ENCODE measurements at regions not wholly inside any gene's neighbourhood (a gene's known extent, or its start where the extent isn't known, plus 50 kb on each side); places are given as distances from the start of the nearest gene placed in this dataset.

GRCh38 chr1:239617259-239617658 is 230.9 kb downstream of the CHRM3 start:
- intact Hi-C loops (cut with micrococcal nuclease; ENCODE audit: unreplicated experiment) = no loop called here
- Histone ChIP-seq H3K9me3 (ENCODE audit: low read depth, low read length, poor library complexity, severe bottlenecking) (no peaks in the 10 kb centered on the region), H3K4me3 (ENCODE audit: low read depth, low read length, poor library complexity, severe bottlenecking) (no peak overlapping the region), H3K36me3 (ENCODE audit: insufficient read depth, low read length, poor library complexity, severe bottlenecking) (no peaks in the 10 kb centered on the region), H3K4me1 (ENCODE audit: insufficient read depth, low read length, poor library complexity, severe bottlenecking) (no peaks in the 10 kb centered on the region), H3K27ac (ENCODE audit: low read depth, low read length, poor library complexity, severe bottlenecking) (no peak overlapping the region), H3K27me3 (replicated peaks; ENCODE audit: insufficient read depth, low read depth, low read length, poor library complexity) (no peaks in the 10 kb centered on the region)
- POLR2A ChIA-PET (ENCODE audit: low non-redundant PET) = no interaction called here
- DNase-seq (ENCODE audit: low spot score) = no peak
- BruUV-seq (replicated peaks) = no TSS peak
- TF ChIP-seq, protein P1, sequence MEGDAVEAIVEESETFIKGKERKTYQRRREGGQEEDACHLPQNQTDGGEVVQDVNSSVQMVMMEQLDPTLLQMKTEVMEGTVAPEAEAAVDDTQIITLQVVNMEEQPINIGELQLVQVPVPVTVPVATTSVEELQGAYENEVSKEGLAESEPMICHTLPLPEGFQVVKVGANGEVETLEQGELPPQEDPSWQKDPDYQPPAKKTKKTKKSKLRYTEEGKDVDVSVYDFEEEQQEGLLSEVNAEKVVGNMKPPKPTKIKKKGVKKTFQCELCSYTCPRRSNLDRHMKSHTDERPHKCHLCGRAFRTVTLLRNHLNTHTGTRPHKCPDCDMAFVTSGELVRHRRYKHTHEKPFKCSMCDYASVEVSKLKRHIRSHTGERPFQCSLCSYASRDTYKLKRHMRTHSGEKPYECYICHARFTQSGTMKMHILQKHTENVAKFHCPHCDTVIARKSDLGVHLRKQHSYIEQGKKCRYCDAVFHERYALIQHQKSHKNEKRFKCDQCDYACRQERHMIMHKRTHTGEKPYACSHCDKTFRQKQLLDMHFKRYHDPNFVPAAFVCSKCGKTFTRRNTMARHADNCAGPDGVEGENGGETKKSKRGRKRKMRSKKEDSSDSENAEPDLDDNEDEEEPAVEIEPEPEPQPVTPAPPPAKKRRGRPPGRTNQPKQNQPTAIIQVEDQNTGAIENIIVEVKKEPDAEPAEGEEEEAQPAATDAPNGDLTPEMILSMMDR (conservative IDR thresholded peaks at IDR 0.05; ENCODE audit: low read depth, low read length) = no peak
- no peak for TF ChIP-seq EZH2 (IDR thresholded peaks at IDR 0.05; ENCODE audit: borderline replicate concordance, low read depth, low read length, poor library complexity, severe bottlenecking)
- CTCF ChIA-PET = no interaction called here

DNA sequence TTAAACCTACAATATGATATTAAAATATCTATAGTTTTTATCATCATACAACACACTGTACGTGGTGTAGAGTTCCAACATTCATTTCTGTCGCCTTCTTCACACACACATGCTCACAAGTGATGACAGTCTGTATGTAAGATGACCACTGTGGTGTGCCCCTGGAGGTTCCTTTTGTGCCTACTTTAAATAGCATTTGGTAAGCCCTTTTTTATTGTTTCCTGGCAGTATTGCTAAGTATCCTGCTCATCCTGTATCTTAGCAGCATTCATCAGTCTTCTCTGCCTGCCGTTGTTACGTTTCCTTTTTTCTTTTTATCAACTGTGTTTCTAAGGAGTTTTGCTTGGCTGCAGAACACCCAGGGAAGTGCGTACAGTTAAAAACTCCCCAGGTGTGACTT is 231.4 kb downstream of the CHRM3 start:
- intact Hi-C loops (cut with micrococcal nuclease; ENCODE audit: unreplicated experiment) = no loop called here
- POLR2A ChIA-PET (ENCODE audit: low non-redundant PET) = no interaction called here
- no TSS peak for BruUV-seq (replicated peaks)
- CTCF ChIA-PET = no interaction called here
- H3K27ac ChIP-seq (ENCODE audit: low read depth, low read length, poor library complexity, severe bottlenecking) = no peak overlapping the region
- no peak overlapping the region for H3K4me3 ChIP-seq (ENCODE audit: low read depth, low read length, poor library complexity, severe bottlenecking)
- H3K27me3 ChIP-seq (replicated peaks; ENCODE audit: insufficient read depth, low read depth, low read length, poor library complexity) = no peaks in the 10 kb centered on the region
- no peaks in the 10 kb centered on the region for H3K9me3 ChIP-seq (ENCODE audit: low read depth, low read length, poor library complexity, severe bottlenecking)
- H3K36me3 ChIP-seq (ENCODE audit: insufficient read depth, low read length, poor library complexity, severe bottlenecking) = no peaks in the 10 kb centered on the region
- TF ChIP-seq, protein P1 (conservative IDR thresholded peaks at IDR 0.05; ENCODE audit: low read depth, low read length) = no peak
- TF ChIP-seq EZH2 (IDR thresholded peaks at IDR 0.05; ENCODE audit: borderline replicate concordance, low read depth, low read length, poor library complexity, severe bottlenecking) = no peak
- DNase-seq (ENCODE audit: low spot score) = no peak
- H3K4me1 ChIP-seq (ENCODE audit: insufficient read depth, low read length, poor library complexity, severe bottlenecking) = no peaks in the 10 kb centered on the region

DNA sequence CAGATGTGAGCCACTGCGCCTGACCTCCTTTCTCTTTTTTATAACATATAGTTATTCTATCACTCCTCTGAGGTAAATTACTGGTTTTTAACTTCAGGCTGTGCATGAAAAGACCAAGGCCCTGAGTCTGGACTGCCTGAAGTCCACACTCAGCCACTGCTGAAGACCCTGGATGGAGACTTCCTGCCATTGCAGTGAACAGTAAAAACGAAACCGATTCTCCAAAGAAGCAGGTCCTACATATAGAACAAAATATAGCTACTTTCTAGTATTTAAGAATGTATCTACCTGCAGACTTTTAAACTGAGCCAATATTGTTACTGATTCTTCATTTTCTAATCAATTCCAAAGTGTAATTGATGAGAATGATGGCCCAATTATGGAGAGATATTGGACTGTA is 232.8 kb downstream of the CHRM3 start:
- no TSS peak for BruUV-seq (replicated peaks)
- Histone ChIP-seq H3K4me1 (ENCODE audit: insufficient read depth, low read length, poor library complexity, severe bottlenecking) (no peaks in the 10 kb centered on the region), H3K36me3 (ENCODE audit: insufficient read depth, low read length, poor library complexity, severe bottlenecking) (no peaks in the 10 kb centered on the region), H3K9me3 (ENCODE audit: low read depth, low read length, poor library complexity, severe bottlenecking) (no peaks in the 10 kb centered on the region), H3K27ac (ENCODE audit: low read depth, low read length, poor library complexity, severe bottlenecking) (no peak overlapping the region), H3K27me3 (replicated peaks; ENCODE audit: insufficient read depth, low read depth, low read length, poor library complexity) (no peaks in the 10 kb centered on the region), H3K4me3 (ENCODE audit: low read depth, low read length, poor library complexity, severe bottlenecking) (no peak overlapping the region)
- CTCF ChIA-PET = no interaction called here
- DNase-seq (ENCODE audit: low spot score) = no peak
- POLR2A ChIA-PET (ENCODE audit: low non-redundant PET) = no interaction called here
- intact Hi-C loops (cut with micrococcal nuclease; ENCODE audit: unreplicated experiment) = no loop called here
- TF ChIP-seq EZH2 (IDR thresholded peaks at IDR 0.05; ENCODE audit: borderline replicate concordance, low read depth, low read length, poor library complexity, severe bottlenecking) = no peak
- TF ChIP-seq, protein P1 (conservative IDR thresholded peaks at IDR 0.05; ENCODE audit: low read depth, low read length) = no peak
